Left ventricle myocardium superior (tissue), 1 donor: ENCODE measurements at regions not wholly inside any gene's neighbourhood (a gene's known extent, or its start where the extent isn't known, plus 50 kb on each side); places are given as distances from the start of the nearest gene placed in this dataset.
"Not testable (repeated sequence)": the region's sequence is repeated elsewhere in the genome, so short reads cannot be mapped to it uniquely, and the experiment has no call there.

Experiments used
- ATAC-seq: fragments of 200-7000 bp; cut with Tn5 transposase; one replicate; pipeline ENCODE4 v1.9.1; 2020; ENCODE audit warnings: mild to moderate bottlenecking, moderate library complexity
- DNase-seq: peaks from one replicate; pipeline ENCODE4 v3.0.0-alpha.2; 2020
- intact Hi-C: fragments of 100-400 bp; cut with micrococcal nuclease; formaldehyde crosslinking; loops from one replicate; pipeline ENCODE4 v1.11.0; 2022
- donor health status: DM: no; HTN: yes; CAD: no; lungs with severe emphysema.

- ATAC-seq, intact Hi-C loops: not testable (repeated sequence)
- peak; percentile 11 for DNase-seq
These were observed 95.0 kb downstream of the GTF2H2C_2 start for GRCh38 chr5:70510161-70510560.

- intact Hi-C loops, ATAC-seq: not testable (repeated sequence)
- DNase-seq, result peak; percentile 27
These were observed 95.6 kb downstream of the GTF2H2C_2 start for GRCh38 chr5:70510811-70511210.
